ENCODE measurements at regions not wholly inside any gene's neighbourhood (a gene's known extent, or its start where the extent isn't known, plus 50 kb on each side); places are given as distances from the start of the nearest gene placed in this dataset.

GRCh38 chr10:61251089-61251488, 202.1 kb downstream of the TMEM26 start:
- TF ChIP-seq CTCF (conservative IDR thresholded peaks at IDR 0.05; ENCODE audit: low read length) (no peak), EZH2phosphoT487 (IDR thresholded peaks at IDR 0.05; ENCODE audit: borderline replicate concordance, low read depth, low read length) (no peak)

All from OCI-LY7 (cell line).